HEK293T (cell line): ENCODE measurements at regions not wholly inside any gene's neighbourhood (a gene's known extent, or its start where the extent isn't known, plus 50 kb on each side); places are given as distances from the start of the nearest gene placed in this dataset.
"Not testable (repeated sequence)": the region's sequence is repeated elsewhere in the genome, so short reads cannot be mapped to it uniquely, and the experiment has no call there.

Experiments used
- CTCF ChIA-PET: fragments of 350-600 bp; formaldehyde crosslinking; extraction: SDS; loops from one replicate; lab custom pipeline; 2021; ENCODE audit warnings: antibody characterized with exemption, inconsistent platforms; lab: Yijun Ruan, JAX
- POLR2A ChIA-PET: fragments of 350-600 bp; formaldehyde crosslinking; extraction: SDS; loops from one replicate; lab custom pipeline; 2020; ENCODE audit warnings: antibody characterized with exemption, inconsistent platforms; lab: Yijun Ruan, JAX
- DNase-seq: peaks from one replicate; pipeline ENCODE4 v3.0.0; 2012; ENCODE audit warnings: mixed read lengths; ENCODE audit errors: extremely low spot score
- ARNT ChIP-seq: fragments of 450-650 bp; IDR thresholded peaks from 2 replicates; pipeline ENCODE4 v1.6.1; 2017; ENCODE audit warnings: mild to moderate bottlenecking
- BHLHE40 ChIP-seq: fragments of 450-650 bp; IDR thresholded peaks from 2 replicates; pipeline ENCODE4 v1.6.1; 2016; ENCODE audit warnings: mild to moderate bottlenecking, moderate library complexity, borderline replicate concordance
- CTBP1 ChIP-seq: fragments of 450-650 bp; IDR thresholded peaks from 2 replicates; pipeline ENCODE4 v1.6.1; 2016; ENCODE audit warnings: borderline replicate concordance
- ELF4 ChIP-seq: fragments of 450-650 bp; IDR thresholded peaks from 2 replicates; pipeline ENCODE4 v1.6.1; 2017; ENCODE audit warnings: antibody characterized with exemption
- FOXA1 ChIP-seq: fragments of 450-650 bp; IDR thresholded peaks from 2 replicates; pipeline ENCODE4 v1.6.1; 2016; ENCODE audit warnings: mild to moderate bottlenecking
- FOXK2 ChIP-seq: fragments of 450-650 bp; IDR thresholded peaks from 2 replicates; pipeline ENCODE4 v1.6.1; 2016; ENCODE audit warnings: mild to moderate bottlenecking
- FOXM1 ChIP-seq: fragments of 450-650 bp; IDR thresholded peaks from 2 replicates; pipeline ENCODE4 v1.6.1; 2017; ENCODE audit warnings: mild to moderate bottlenecking, borderline replicate concordance
- HDGF ChIP-seq: fragments of 450-650 bp; IDR thresholded peaks from 2 replicates; pipeline ENCODE4 v1.6.1; 2017; ENCODE audit warnings: antibody characterized with exemption, borderline replicate concordance
- L3MBTL2 ChIP-seq: fragments of 450-650 bp; conservative IDR thresholded peaks from 2 replicates; pipeline ENCODE4 v1.6.1; 2016; ENCODE audit warnings: mild to moderate bottlenecking
- LEF1 ChIP-seq: fragments of 450-650 bp; IDR thresholded peaks from 2 replicates; pipeline ENCODE4 v1.6.1; 2017; ENCODE audit warnings: mild to moderate bottlenecking, borderline replicate concordance
- NFRKB ChIP-seq: fragments of 450-650 bp; IDR thresholded peaks from 2 replicates; pipeline ENCODE4 v1.6.1; 2016; ENCODE audit warnings: mild to moderate bottlenecking, moderate library complexity
- PKNOX1 ChIP-seq: fragments of 450-650 bp; IDR thresholded peaks from 2 replicates; pipeline ENCODE4 v1.6.1; 2016
- SP1 ChIP-seq: fragments of 450-650 bp; IDR thresholded peaks from 2 replicates; pipeline ENCODE4 v1.6.1; 2017
- SUZ12 ChIP-seq: fragments of 450-650 bp; IDR thresholded peaks from 2 replicates; pipeline ENCODE4 v1.6.1; 2016; ENCODE audit warnings: mild to moderate bottlenecking
- TARDBP ChIP-seq: fragments of 450-650 bp; IDR thresholded peaks from 2 replicates; pipeline ENCODE4 v1.6.1; 2016
- ZNF384 ChIP-seq: fragments of 450-650 bp; IDR thresholded peaks from 2 replicates; pipeline ENCODE4 v1.6.1; 2016

- CTCF ChIA-PET, result no interaction called here
Measured at GRCh38 chr18:44342162-44342561, 338.5 kb upstream of the SETBP1 start.

GRCh38 chr18:44342946-44343345, 337.7 kb upstream of the SETBP1 start:
- TF ChIP-seq BHLHE40, result no peak
- no peak for TF ChIP-seq LEF1
- no peak for TF ChIP-seq FOXA1
- TF ChIP-seq TARDBP, result no peak
- no peak for TF ChIP-seq PKNOX1
- TF ChIP-seq L3MBTL2, result no peak
- no peak for DNase-seq
- CTCF ChIA-PET, result no interaction called here
- POLR2A ChIA-PET, result no interaction called here

More at GRCh38 chr18:44342162-44342561, 338.5 kb upstream of the SETBP1 start:
- DNase-seq, result no peak
- POLR2A ChIA-PET, result no interaction called here
- TF ChIP-seq LEF1 (no peak), TARDBP (no peak), CTBP1 (no peak), L3MBTL2 (no peak), ELF4 (no peak), PKNOX1 (no peak), SUZ12 (no peak), ARNT (no peak), NFRKB (no peak), FOXM1 (no peak), SP1 (no peak), FOXA1 (no peak), BHLHE40 (no peak), HDGF (no peak), FOXK2 (no peak), ZNF384 (no peak)

GRCh38 chr18:44343570-44343969, 337.1 kb upstream of the SETBP1 start:
- POLR2A ChIA-PET, result no interaction called here
- CTCF ChIA-PET, result interaction anchor here (0.6 kb wide), 1 partner anchor 772 kb away, joined by 3 read pairs; no protein-coding TSS in a partner anchor
- DNase-seq, result no peak
- TF ChIP-seq FOXA1 (no peak), ELF4 (no peak), SUZ12 (no peak), L3MBTL2 (no peak), LEF1 (no peak), SP1 (no peak)

GRCh38 chr18:44356566-44357157, 324.0 kb upstream of the SETBP1 start:
- ChIA-PET POLR2A (no interaction called here), CTCF (no interaction called here)
- TF ChIP-seq CTBP1 (no peak), NFRKB (no peak), FOXM1 (no peak), LEF1 (no peak), ARNT (no peak), SUZ12 (no peak), FOXA1 (no peak), ELF4 (no peak), HDGF (no peak), PKNOX1 (no peak), TARDBP (no peak), L3MBTL2 (no peak), SP1 (no peak), ZNF384 (no peak), FOXK2 (no peak)

GRCh38 chr18:44358402-44358801, 322.3 kb upstream of the SETBP1 start:
- TF ChIP-seq FOXK2 (no peak), NFRKB (no peak), SP1 (no peak), FOXA1 (no peak), BHLHE40 (no peak), ELF4 (no peak), PKNOX1 (no peak), TARDBP (no peak), FOXM1 (no peak), LEF1 (no peak), CTBP1 (no peak), L3MBTL2 (no peak), SUZ12 (no peak), HDGF (no peak), ZNF384 (no peak)
- no peak for DNase-seq
- POLR2A ChIA-PET, result no interaction called here
- CTCF ChIA-PET, result no interaction called here

More at GRCh38 chr18:44356566-44357157, 324.0 kb upstream of the SETBP1 start:
- DNase-seq, result no peak

GRCh38 chr18:44359741-44360140, 320.9 kb upstream of the SETBP1 start:
- POLR2A ChIA-PET, CTCF ChIA-PET, DNase-seq: not testable (repeated sequence)

- CTCF ChIA-PET, POLR2A ChIA-PET, DNase-seq: not testable (repeated sequence)
Measured at GRCh38 chr18:44362213-44362612, 318.5 kb upstream of the SETBP1 start.
